MG63 (cell line): ENCODE measurements at regions not wholly inside any gene's neighbourhood (a gene's known extent, or its start where the extent isn't known, plus 50 kb on each side); places are given as distances from the start of the nearest gene placed in this dataset.
A peak's percentile ranks its signal among the peaks of the same experiment; 100 is the strongest.
"Not testable (repeated sequence)": the region's sequence is repeated elsewhere in the genome, so short reads cannot be mapped to it uniquely, and the experiment has no call there.

ENCODE experiments used
- DNase-seq: peaks from one replicate; pipeline ENCODE4 v3.0.0-alpha.2; 2020
- H3K27me3 ChIP-seq: fragments of 250-450 bp; sonication (Bioruptor Pico); 2 replicates; pipeline ENCODE4 v1.5.1; 2020; ENCODE audit warnings: mild to moderate bottlenecking, moderate library complexity
- H3K36me3 ChIP-seq: fragments of 250-450 bp; sonication (Bioruptor Pico); 2 replicates; pipeline ENCODE4 v1.5.1; 2020; ENCODE audit warnings: mild to moderate bottlenecking, moderate library complexity
- H3K4me3 ChIP-seq: fragments of 250-450 bp; sonication (Bioruptor Pico); 2 replicates; pipeline ENCODE4 v1.5.1; 2020; ENCODE audit warnings: mild to moderate bottlenecking, moderate library complexity
- H3K9me3 ChIP-seq: fragments of 250-450 bp; sonication (Bioruptor Pico); 2 replicates; pipeline ENCODE4 v1.5.1; 2020; ENCODE audit warnings: mild to moderate bottlenecking, moderate library complexity

DNA sequence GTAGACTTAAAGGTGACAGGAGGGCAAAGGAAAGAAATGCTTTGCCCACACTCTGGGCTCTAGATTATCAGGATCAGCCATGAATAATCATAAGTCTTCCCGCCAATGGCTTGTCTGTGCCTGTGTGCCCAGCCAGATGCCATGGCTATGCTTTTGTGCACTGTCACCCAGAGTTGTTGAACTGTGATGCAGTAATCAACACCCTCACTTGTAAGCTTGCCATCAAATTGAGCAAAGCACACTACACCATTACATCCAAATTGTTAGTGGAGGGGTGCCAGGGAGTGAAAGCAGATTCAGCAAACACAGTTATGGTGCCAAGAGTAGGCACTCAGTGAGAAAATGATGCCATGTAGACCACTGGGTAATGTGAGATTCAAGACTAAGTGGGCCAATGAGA, 845.3 kb upstream of the MIR17HG start:
- DNase-seq: no peak
- H3K4me3 ChIP-seq: no peak overlapping the region
- no peaks in the 10 kb centered on the region for H3K36me3 ChIP-seq
- H3K27me3 ChIP-seq: no peaks in the 10 kb centered on the region
- no peaks in the 10 kb centered on the region for H3K9me3 ChIP-seq

DNA sequence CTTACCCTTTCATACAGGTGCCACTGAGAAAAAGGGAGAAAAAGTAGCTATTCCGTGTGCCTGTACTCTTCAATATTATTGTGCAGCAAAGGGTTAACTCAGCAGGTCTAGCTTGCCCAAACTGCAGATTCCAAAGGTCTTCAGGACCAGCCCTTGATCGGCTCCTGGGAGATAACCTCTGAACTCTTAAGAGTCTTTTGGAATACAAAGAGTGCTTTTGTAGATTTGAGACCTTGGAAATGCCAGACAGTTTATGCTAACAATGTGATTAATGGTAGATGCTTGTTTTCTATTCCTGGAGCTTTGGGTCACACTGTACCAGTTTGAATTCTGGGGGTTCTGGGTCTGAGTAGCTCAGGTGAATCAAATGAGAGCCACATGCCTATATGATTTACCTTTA, 844.7 kb upstream of the MIR17HG start:
- no peaks in the 10 kb centered on the region for H3K9me3 ChIP-seq
- H3K4me3 ChIP-seq: no peak overlapping the region
- H3K36me3 ChIP-seq: no peaks in the 10 kb centered on the region
- H3K27me3 ChIP-seq: no peaks in the 10 kb centered on the region
- DNase-seq: no peak

DNA sequence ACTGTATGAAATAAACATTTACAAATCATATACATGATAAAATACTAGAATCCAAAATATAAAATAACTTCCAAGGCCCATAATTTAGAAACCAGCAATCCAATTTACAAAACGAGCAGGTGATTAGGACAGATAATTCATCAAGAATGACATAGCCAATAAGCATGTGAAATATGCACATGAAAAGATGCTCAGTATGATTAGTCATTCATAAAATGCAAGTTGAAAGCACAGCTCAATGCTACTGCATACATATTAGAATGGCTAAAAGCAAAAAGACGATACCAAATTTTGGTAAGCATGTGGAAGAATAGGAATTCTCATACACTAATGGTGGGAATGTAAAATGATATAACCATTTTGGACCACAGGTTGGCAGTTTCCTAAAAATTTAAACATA, 837.2 kb upstream of the MIR17HG start:
- no peaks in the 10 kb centered on the region for H3K27me3 ChIP-seq
- no peaks in the 10 kb centered on the region for H3K9me3 ChIP-seq
- DNase-seq: no peak
- H3K36me3 ChIP-seq: no peaks in the 10 kb centered on the region
- no peak overlapping the region for H3K4me3 ChIP-seq

DNA sequence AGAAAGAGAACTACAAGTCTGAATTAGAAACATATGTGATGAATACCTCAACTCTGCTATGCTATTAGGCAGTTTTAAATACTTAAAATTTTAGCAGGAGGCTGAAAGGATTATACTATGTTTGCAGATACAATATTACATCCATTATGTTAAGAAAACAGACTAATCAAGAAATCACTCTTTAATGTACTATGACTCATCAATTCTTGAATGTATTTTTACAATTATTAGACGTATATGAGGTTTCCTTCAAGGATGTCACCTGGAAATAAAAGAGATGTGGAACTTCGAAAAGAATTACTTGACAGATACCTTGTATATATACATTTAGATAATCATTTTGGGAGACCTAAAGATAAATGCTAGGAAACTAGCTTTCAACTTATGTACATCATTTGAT, 835.6 kb upstream of the MIR17HG start:
- H3K36me3 ChIP-seq: no peaks in the 10 kb centered on the region
- H3K27me3 ChIP-seq: no peaks in the 10 kb centered on the region
- no peak overlapping the region for H3K4me3 ChIP-seq
- DNase-seq: no peak
- no peaks in the 10 kb centered on the region for H3K9me3 ChIP-seq

DNA sequence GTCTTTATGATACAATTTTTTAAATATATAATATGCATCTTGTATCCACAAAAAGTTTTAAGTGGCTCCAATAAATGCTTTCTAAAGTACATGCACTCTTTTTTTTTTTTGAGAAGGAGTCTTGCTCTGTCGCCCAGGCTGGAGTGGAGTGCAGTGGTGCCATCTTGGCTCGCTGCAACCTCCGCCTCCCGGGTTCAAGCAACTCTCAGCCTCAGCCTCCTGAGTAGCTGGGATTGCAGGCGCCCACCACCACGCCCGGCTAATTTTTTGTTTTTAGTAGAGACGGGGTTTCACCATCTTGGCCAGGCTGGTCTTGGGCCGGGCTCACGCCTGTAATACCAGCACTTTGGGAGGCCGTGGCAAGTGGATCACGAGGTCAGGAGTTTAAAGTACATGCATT, 832.8 kb upstream of the MIR17HG start:
- H3K9me3 ChIP-seq, H3K27me3 ChIP-seq, H3K36me3 ChIP-seq, H3K4me3 ChIP-seq, DNase-seq: not testable (repeated sequence)

DNA sequence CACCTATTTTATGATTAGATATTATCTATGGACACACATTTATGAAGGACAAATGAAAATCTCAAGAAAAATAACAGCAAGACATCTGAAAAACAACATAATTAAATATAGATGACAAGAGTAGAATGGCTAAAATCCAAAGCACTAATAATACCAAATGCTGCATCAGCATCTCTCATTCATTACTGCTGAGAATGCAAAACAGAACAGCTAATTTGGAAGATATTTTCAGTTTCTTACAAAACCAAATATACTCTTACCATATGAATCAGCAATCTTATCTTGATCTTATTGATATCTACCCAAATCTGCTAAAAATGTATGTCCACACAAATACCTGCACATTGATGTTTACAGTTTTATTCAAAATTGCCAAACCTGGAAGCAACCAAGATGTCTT, 829.1 kb upstream of the MIR17HG start:
- Histone ChIP-seq H3K9me3 (peaks cover 16% of the 10 kb centered on the region), H3K27me3 (no peaks in the 10 kb centered on the region), H3K36me3 (no peaks in the 10 kb centered on the region), H3K4me3 (no peak overlapping the region)
- DNase-seq: no peak

DNA sequence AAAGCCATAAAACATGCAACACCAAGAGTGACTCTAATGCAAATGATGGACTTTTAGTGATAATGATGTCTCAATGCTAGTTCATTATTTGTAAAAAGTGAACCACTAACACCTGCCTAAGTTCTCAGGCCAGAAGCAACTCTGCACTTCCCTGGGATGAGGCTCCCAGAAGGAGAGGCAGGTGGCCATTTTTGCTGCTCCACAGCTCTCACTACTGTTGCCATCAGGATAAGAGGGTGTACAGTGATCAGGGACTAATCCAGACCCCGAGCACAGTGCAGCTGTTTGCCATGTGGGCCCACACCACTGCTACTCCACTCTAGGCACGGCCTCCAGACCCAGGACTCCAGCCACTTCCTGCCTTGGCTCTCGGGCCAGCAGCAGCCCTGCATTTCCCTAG, 828.3 kb upstream of the MIR17HG start:
- Histone ChIP-seq H3K4me3 (no peak overlapping the region), H3K36me3 (no peaks in the 10 kb centered on the region)

DNA sequence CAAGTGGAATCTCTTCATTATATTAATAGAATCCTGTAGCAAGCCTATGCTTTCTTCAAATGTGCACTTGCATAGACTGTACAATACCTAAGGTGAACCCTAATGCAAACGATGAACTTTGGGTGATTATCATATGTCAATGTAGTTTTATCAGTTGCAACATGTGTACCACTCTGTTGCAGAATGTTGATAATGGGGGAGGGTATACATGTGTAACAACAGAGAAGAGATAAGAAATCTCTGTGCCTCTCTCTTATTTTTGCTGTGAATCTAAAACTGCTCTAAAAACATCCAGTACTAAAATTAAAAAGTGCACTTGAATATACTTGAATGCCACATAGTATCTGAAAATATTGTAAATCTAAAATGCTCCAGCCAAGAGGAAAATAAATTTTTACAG, 820.8 kb upstream of the MIR17HG start:
- peaks cover 15% of the 10 kb centered on the region for H3K9me3 ChIP-seq
- no peak for DNase-seq

More for the DNA sequence above, 828.3 kb upstream of the MIR17HG start:
- no peak for DNase-seq
- no peaks in the 10 kb centered on the region for H3K27me3 ChIP-seq
- peaks cover 21% of the 10 kb centered on the region for H3K9me3 ChIP-seq

DNA sequence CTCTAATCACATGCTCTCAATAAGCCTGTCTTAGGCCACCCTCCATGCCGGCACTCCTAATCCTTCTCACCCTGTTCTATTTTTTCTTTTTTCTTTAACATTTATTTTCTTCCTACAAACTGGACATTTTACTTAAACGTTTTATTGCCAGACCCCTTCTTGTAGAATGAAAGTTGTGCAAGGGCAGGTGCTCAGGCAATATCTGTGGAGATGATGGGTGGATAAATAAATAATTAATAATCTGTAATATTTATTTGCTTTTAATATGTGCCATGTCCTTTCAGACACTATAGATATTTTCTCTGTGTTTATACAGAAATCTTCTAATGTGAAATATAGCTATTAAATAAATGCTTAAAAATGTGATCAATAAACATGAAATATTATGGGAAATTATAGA, 815.7 kb upstream of the MIR17HG start:
- Histone ChIP-seq H3K36me3 (no peaks in the 10 kb centered on the region), H3K27me3 (no peaks in the 10 kb centered on the region), H3K4me3 (no peak overlapping the region), H3K9me3 (no peaks in the 10 kb centered on the region)
- DNase-seq: no peak

More for the DNA sequence above, 820.8 kb upstream of the MIR17HG start:
- no peak overlapping the region for H3K4me3 ChIP-seq
- no peaks in the 10 kb centered on the region for H3K27me3 ChIP-seq
- no peaks in the 10 kb centered on the region for H3K36me3 ChIP-seq

DNA sequence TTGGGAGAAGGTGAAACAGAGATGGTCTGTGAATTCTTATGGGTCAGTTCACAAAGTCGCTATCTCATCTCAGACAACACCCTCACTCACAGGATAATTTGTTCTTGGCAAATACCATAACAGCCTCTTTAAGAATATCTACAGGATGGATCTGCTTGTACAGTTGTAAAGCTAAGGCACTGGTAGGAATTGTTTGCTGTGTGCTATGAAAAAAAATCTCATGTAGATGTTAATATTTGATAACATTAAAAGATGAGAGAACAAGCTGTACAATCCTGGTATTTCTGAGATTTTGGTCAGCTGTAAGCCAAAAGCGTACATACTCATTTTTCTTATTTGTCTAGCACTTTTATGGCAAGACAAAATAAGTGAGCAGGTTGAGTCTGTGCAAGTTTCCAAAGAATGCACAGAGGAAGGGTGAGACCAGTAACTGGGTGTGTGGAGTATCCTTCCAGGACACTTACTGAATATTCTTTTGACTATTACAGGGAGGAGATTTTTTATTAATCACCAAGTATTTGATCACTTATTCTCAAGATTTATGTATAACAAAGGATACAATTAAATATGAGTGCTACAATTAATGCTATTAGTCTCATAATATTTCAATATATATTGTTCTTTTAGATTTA, 814.5 kb upstream of the MIR17HG start:
- Histone ChIP-seq H3K9me3 (no peaks in the 10 kb centered on the region), H3K36me3 (no peaks in the 10 kb centered on the region), H3K4me3 (no peak overlapping the region), H3K27me3 (no peaks in the 10 kb centered on the region)
- DNase-seq: no peak

DNA sequence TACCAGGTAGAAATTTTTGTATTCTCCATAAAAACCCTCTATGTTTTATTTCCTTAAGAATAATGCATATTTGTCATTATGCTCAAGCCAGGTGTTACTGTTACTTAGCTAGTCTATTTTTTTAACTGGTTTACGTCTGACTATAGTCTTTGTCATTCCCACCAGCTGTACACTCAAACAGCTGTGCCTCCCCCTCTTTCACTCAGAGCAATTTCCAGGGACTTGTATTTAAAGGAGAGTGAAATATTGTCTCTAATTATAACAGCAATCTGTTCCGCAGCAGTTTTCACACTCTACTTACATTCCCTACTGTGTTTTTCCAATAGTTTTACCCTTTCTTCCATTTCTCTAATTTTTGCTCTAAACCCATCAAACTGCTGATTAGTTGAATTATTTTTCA, 813.6 kb upstream of the MIR17HG start:
- H3K4me3 ChIP-seq: no peak overlapping the region
- no peak for DNase-seq
- H3K36me3 ChIP-seq: no peaks in the 10 kb centered on the region
- no peaks in the 10 kb centered on the region for H3K27me3 ChIP-seq
- H3K9me3 ChIP-seq: no peaks in the 10 kb centered on the region

DNA sequence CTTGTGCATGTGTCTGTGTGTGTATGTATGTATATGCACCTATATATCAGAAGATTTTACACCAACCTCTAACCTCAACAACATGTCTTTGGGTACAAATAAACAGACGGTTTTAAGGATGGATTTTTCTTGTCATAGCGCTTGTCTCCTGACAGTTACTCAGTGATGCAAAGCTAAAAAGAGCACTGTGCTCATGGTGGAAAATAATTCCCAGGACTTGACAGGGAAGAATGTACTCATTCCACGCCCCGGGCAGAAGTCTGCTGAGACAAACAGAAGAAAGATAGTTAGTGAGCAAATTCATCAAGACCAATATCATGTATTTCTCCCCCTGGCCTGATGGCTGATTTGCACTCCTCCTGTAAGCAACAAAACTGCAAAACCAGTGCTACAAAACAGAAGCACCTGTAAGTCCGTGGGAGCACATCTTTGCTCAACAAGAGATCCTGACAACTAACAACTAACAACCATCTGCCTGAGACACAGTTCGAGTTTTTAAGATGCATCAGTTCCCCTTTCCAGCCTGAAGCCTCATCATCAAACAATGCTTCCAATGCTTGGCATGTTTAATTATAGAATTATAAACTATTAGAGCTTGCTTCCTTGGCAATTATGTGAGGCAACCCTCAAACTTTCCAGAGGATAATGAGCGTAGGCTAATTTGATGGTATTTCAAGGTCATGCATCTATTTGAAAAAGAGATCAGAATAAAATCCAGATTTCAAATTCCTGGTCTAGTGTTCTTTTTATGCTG, 812.7 kb upstream of the MIR17HG start:
- no peak for DNase-seq
- no peaks in the 10 kb centered on the region for H3K9me3 ChIP-seq
- no peaks in the 10 kb centered on the region for H3K27me3 ChIP-seq
- no peak overlapping the region for H3K4me3 ChIP-seq
- H3K36me3 ChIP-seq: no peaks in the 10 kb centered on the region

DNA sequence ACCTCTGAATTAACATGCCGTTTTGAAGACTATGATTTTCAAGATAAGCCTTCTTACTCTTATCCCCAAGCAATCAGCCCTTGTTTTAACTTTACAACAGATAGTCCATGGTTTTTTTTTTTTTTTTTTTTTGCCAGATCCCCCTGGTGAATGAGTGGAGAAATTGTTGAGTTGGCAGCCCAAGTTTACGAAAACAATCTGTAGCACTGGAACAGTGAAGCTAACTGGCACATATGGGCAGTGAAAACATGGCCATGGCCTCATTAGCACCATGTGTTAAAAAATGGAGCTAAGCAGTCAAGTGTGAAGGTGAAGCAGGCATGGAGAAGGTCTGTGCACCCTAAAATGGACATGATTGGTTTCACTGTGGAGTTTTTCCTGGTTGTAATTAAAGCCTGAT, 812.1 kb upstream of the MIR17HG start:
- no peaks in the 10 kb centered on the region for H3K9me3 ChIP-seq
- H3K27me3 ChIP-seq: no peaks in the 10 kb centered on the region
- no peak overlapping the region for H3K4me3 ChIP-seq
- H3K36me3 ChIP-seq: no peaks in the 10 kb centered on the region
- no peak for DNase-seq

DNA sequence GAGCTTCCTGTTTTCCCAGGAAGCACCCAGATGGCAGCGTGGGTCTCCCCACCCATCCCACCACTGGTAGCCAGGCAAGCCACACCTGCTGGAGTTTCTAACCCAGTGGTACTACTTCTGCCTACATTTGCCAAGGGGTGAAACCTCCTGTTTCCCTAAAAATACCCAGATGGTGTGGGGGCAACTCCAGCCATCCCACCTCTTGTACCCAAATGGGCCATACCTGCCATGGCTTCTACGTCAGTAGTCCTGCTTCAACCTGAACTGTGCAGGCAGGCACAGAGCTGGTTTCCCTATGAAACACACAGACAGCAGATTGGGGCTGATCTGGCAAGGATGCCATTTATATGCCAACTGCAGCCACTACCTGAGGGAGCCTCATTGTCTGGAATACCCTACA, 809.4 kb upstream of the MIR17HG start:
- no peaks in the 10 kb centered on the region for H3K27me3 ChIP-seq
- no peak for DNase-seq
- H3K4me3 ChIP-seq: no peak overlapping the region
- no peaks in the 10 kb centered on the region for H3K36me3 ChIP-seq
- H3K9me3 ChIP-seq: no peaks in the 10 kb centered on the region

DNA sequence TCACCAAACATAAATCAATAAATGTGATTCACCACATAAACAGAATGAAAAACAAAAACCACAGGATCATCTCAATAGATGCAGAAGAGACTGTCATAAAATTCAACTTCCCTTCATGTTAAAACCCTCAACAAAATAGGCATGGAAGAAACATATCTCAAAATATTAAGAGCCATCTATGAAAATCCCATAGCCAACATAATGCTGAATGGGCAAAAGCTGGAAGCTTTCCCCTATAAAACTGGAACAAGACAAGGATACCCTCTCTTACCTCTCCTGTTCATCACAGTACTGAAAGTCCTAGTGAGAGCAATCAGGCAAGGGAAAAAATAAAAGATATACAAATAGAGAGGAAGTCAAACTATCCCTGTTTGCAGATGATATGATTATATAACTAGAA, 806.1 kb upstream of the MIR17HG start:
- H3K9me3 ChIP-seq: no peaks in the 10 kb centered on the region
- H3K36me3 ChIP-seq: no peaks in the 10 kb centered on the region
- no peak for DNase-seq
- H3K4me3 ChIP-seq: no peak overlapping the region
- no peaks in the 10 kb centered on the region for H3K27me3 ChIP-seq

DNA sequence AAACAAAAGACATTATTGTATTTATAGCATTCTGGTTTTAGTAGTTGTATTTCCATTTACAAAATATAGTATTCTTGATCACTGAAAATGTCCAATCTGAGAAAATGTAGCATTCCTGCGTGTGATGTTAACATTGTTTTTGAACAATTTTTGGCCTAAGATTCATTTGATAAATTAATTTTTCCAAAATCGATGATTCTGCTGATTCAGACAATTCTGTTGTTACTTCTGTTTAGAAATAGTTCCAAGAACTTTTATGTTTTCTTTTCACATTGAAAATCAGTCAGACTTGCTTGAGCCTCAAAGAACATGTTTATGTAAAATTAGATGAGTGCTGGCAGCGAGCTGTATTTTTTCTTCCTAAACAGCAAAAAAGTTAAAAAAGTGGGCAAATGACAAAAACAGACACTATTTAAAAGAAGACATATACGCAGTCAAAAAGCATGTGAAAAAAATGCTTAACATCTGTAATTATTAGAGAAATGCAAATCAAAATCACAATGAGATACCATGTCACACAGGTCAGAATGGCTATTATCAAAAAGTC, 804.5 kb upstream of the MIR17HG start:
- peaks cover 3% of the 10 kb centered on the region for H3K9me3 ChIP-seq
- DNase-seq: no peak
- H3K36me3 ChIP-seq: no peaks in the 10 kb centered on the region
- no peak overlapping the region for H3K4me3 ChIP-seq
- no peaks in the 10 kb centered on the region for H3K27me3 ChIP-seq

DNA sequence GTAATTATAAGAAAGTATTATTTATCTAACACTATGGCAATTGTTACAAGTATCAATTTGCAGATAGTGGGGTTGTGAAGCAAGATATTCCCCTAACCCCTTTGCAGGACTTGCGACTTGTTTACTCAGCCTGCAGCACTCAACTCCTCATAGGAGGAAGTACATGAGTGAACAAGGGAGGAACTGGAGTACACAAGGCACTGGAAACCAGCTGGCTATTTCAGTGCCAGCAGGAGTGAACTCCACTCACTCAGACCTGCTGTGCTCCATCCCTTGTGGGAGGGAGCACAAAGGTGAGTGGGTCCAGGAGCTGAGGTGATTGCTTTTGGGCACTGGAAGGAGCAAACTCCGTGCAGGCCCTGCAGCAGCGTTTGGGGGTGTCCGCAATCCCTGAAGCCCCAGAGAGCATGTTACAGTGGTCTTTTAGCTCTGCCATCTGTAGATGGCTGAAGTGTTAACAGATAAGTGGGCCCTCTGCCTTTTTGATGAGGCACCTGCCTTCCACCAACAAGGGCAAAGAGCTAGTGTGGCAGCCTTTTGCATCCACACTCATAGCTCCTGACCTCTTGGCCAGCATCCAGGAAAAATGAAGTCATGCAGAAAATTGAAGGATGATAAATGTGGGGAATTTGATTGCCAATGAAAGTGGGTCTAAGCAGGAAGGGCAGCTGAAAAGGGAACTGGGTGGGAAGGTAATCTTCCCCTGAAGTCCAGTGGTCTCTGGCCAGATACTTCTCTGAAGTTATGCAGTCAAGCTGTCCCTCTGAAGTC, 802.2 kb upstream of the MIR17HG start:
- no peaks in the 10 kb centered on the region for H3K27me3 ChIP-seq
- no peaks in the 10 kb centered on the region for H3K36me3 ChIP-seq
- peaks cover 3% of the 10 kb centered on the region for H3K9me3 ChIP-seq
- peak; percentile 0 for DNase-seq
- H3K4me3 ChIP-seq: no peak overlapping the region
